Nucleus accumbens (tissue), 56 donors: ENCODE measurements at regions not wholly inside any gene's neighbourhood (a gene's known extent, or its start where the extent isn't known, plus 50 kb on each side); places are given as distances from the start of the nearest gene placed in this dataset.

Experiments used
- DNase-seq, 56 donors: peaks; one replicate each; lab custom pipeline; 2025; lab: John Stamatoyannopoulos, UW

DNA sequence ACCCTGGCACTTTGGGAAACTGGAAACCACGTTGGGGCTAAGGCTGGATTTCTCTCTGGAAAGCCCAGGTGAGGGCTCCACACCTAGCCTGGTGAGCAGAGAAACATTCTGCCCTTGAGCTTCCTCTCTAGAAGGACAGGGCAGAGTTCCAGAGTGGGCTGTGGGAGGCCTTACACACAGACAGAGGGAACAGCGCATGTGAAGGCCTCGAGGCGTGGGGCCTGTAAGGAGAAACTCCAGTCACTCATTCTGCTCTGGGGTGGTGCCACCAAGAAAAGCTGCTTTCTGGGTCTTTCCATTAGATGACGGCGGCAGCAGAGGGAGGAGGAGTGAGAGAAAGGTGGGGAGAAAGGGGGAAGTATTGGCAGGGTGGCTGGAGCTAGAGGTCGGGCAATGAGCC lies 183.1 kb downstream of the CHST1 start:
- DNase-seq: no peak

DNA sequence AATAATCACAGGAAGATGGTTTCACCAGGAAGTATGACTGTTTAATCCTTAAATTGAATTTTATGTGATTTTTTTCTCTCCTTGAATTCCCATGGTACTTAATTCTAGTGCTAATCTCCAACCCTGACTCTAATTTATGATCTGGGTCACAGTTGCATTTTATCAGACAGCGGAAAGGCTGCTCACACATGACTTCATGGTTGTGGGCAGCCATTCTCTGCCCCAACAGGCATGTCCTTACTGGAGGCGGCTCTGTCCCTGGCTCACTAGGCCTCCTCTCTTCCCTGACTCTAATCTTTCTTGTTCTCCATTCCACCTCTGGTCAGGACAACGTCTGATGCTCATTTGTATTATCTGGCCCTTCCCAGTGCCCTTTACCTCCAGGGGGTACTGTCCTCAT lies 184.4 kb downstream of the CHST1 start:
- no peak for DNase-seq

DNA sequence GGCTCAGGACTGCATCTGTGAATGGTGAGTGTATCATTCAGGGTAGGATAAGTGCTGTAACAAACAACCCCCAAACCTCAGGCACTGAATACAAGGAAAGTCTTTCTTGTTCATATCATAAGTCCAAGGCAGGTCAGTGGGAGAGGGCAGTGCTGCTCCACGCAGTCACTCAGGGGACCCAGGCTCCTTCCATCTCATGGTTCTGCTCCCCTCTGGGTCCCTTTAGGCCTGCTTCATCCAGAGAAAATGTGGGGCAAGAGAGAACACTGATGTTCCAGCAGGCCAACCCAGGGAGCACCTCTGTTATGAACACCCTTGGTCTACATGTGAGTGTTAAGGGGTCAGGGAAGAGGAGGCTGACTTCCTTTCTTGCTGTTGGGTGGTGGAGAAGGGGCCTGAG lies 187.8 kb downstream of the CHST1 start:
- DNase-seq: no peak

DNA sequence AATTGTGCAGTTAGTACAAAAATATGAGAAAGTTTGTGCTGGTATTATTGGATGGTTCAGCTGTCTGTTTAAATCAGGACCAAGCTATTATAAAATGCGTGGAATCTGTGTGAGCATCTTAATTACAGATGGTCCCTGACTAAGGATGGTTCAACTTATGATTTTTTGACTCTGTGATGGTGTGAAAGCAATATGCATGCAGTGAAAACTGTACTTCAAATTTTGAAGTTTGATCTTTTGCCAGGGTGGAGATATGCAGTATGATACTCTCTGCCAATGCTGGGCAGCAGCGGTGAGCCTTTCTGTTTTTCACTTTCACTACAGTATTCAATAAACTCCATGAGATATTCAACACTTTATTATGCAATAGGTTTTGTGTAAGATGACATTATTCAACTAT lies 189.3 kb downstream of the CHST1 start:
- no peak for DNase-seq

DNA sequence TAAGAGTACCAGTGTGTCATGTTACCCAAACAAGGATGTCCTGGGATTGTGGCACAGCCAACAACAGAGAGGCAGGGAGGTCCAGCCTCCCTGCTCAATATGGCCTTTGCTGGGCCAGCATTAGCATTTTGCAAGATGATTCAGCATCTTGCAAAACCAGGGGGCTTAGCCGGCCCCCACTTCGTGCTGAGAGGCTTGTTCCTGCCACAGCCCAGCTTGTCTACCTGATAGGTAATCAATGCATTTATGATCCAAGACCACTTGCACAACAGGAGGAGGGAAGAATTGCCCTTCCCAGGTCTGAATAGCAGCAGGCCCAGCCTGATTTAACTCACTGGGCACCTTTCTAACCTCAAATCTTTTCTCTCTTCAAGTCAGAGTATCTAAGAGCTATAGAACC lies 189.0 kb upstream of the SYT13 start:
- no peak for DNase-seq

DNA sequence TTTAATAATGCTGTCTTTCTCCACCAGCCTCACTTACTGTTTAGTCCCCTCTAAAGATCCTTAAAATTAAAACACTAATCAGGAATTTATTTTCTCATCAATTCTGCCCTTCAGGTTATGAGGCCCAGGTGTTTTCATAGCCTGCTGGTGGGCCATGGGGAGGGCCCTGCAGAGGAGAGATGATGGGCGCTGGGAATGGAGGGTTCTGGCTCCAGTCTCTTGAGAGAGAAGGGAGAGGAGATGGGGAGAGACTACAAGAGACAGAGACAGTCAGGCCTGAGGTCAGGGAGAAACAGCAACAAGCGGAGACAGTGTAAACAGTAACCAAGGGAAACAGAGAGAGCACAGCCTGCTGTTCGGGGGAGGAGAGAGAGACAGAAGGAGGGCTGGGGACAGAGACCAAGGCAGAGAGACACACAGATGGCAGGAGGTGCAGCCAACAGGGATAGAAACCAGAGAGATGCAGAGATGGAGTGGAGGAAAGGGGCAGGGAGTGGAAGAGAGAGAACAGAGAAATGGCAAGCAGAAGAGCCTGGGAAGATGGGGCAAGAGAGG lies 187.3 kb upstream of the SYT13 start:
- DNase-seq: no peak

DNA sequence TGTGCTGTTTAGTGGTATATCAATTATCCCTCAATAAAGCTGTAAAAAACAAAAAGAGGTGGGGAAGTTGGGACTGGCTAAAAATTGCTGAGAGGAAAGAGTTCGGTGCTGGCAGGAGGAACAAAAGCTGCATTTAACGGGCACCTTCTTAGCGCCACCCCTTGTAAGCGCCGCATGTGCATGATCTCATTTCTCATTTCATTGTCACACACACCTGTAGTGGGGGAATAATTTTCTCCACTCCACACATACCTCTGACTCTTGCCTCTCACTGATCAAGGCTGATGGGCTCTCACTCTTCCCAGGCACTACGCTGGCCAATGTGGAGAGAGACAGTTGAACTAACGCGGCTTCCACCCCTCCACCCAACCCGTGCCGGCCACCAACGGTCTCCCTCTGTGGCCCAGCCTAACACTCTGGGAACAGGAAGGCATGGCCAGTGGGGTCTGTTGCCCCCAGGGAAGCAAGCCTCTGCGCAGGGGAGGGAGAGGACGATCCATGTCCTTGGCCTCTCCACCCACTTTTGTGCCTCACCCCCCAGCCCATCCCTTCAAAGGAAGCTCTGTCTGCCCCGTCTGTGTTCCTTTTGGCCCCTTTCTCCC lies 186.7 kb upstream of the SYT13 start:
- no peak for DNase-seq

DNA sequence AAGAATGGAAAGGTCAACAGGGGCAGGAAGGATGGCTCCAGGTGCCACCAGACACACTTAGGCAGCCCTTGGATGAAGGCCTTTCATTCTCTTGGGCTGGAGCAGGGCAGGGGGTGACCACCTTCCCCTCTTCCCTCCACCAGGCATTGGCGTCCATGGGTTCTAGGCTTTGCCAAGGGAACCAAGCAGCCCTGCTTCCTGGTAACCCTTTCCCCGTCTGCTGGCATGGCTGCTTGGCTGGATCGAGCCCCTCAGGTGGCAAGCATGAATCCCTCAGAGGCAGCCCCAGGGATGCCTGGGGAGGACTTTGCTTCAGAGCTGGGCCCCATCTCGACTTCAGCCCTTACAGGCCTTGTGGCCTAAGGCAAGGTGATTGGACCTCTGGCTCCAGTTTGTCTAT lies 185.1 kb upstream of the SYT13 start:
- DNase-seq: no peak

DNA sequence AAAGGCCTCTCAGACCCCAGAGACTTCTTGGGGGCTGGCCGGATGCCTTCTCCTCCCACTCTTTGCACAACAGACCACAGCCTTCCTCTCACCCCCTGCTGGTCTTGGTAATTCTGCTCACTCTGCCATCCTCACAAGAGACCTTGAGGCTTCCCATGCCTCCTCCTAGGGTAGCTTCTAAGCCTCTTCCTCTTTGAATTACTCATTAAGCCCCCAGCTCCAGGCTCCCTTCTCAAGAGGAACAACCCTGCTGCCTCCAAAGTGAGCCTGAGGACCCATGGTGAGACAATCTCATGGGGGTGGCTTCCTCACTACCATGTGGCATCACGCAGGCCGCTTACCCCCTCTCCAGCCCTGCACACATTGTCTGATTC lies 184.6 kb upstream of the SYT13 start:
- no peak for DNase-seq

DNA sequence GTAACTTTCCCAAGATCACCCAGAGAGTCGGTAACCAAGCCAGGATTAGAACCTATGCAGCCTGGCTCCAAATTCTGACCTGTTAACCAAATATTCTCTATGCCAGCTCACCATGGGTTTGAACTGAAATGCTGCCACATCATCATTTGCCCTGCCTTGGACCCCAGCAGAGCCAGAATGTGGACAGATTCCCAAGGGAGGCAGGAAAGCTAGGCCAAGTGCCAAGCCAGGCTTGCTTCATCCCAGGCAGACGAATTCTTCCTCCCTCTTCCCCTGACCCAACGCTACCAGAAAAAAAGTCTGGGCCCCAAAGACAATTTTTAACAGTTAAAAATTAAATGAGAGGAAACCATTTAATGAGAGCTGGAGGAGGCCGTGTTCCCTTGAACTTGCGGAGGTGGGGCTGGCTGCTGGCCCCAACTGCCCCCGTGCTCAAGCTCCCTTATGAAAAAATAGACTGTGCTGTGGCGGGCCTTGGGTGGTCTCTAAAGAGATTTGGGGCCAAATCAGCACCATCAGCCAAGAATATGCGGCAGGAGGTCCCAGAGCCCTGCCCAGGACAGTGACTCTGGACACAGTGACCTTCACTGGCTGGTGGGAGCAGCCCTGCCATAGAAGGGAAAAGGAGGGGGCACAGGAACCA lies 184.1 kb upstream of the SYT13 start:
- DNase-seq: peak in 4 of 56 donors; percentile 2 to 18 (median 9)

DNA sequence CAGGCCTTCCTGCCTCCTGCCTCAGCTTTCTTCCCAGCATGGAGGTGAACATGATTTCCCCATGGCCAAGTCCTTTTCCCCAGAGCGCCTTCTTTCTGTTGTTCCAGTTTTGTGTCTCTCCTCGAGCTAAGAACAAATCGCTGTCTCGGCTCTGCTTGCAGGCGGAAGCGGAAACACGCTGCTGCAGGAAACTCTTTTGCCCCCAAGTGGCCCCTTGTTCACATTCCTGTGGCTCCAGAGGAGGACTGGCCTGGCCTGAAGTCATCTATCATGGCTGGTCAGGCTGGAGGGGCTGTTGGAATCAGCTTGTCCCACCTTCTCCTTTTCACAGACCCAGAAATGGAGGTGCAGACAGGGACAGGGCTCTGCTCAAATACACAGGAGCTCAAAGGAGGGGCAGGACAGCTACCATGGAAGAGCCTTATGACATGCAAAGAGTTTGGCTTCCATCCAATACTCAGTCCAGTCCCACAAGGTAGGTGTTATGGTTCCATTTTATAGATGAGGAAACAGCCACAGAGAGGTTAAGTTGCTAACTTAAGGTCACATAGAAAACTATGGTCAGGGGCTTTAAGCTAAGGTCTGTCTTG lies 182.2 kb upstream of the SYT13 start:
- no peak for DNase-seq

DNA sequence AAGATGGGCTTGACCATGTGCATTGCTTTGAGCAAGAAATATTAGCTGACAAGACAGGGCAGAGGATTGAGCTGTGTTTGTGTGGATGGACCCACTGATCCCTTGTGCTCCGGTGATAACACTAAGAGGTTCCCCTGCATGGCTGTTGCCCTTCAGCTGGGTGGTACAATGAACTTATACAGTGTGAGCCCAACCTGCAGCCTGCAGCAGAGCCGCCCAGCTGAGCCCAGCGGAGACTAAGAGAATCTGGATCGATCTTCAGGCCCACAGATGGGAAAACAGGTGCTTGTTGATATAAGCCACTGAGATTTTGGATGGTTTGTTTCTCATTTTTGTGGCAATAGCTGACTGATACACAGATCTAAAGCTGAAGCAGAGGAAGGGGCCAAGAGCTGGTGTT lies 177.4 kb upstream of the SYT13 start:
- DNase-seq: no peak

DNA sequence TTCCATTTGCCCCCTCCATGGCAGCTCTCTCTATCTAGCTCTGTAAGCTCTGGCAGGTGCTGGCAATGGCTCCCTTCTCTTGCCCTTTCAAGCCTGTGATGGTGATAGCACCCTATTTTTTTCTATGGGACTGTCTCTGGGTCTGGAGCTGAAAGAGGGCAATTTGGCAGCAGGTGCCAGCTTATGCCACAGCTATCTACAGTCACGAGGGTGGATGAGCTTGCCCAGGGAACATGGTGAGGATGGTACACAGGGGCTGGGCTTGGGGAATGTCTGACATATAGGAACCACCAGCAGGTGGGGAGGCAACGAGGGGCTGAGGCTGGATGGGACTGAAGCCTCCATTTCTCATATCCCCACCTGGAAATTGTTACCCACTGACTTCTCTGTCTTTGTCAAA lies 175.4 kb upstream of the SYT13 start:
- no peak for DNase-seq

DNA sequence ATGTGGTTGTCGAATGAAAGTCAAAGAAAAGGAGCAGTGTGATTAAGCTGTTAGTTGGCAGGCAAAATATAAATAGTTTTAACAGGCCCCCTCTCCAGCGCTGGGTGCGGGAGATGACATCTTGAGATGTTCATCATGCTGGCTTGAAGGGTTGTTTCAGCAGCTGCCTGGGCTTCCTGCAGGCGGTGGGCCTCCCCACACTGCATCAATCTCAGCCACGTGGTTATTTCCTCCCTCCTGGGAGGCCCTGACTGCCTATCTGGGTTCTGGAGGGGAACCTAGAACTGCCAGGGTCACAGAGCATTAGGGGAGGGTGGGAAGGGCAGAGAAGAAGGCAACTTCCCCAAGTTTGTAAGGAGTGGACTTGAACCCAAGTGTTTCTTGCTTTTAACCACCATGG lies 173.3 kb upstream of the SYT13 start:
- no peak for DNase-seq

DNA sequence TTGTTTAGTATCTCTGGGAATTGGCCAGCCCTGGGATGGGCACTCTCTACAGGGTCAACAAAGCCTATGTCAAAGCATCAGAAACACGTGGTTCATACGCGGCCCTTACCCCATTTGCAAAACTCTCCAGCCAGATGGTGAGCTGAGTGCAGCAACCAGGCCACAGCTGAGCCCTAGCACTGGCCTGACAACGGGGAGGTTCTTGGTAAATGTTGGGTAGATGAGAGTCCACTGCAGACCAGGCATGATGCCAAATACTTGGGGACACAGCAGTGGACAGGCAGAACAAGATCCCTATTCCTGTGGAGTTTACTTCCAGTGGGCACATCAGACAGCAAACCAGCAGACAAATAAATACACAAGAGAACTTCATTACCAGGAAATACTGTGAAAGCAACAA lies 172.1 kb upstream of the SYT13 start:
- no peak for DNase-seq

DNA sequence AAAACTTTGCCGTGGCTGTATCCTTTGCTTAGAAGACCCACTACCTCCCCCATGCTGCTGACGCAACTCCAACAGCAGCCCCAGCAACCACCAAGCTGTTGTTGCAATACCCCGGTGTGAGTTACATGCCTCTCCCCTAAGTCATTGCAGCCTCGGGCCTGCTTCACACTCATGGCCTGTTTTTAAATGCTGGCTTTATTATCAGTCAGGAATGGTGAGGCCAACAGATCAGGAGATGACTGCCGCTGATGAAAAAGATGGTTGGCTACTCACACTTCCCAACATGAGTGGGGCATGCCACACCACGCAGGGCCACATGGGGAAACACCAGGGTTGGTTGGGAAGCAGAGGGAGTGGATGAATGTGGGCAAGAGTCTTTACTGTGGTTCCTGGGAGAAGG lies 171.5 kb upstream of the SYT13 start:
- no peak for DNase-seq

DNA sequence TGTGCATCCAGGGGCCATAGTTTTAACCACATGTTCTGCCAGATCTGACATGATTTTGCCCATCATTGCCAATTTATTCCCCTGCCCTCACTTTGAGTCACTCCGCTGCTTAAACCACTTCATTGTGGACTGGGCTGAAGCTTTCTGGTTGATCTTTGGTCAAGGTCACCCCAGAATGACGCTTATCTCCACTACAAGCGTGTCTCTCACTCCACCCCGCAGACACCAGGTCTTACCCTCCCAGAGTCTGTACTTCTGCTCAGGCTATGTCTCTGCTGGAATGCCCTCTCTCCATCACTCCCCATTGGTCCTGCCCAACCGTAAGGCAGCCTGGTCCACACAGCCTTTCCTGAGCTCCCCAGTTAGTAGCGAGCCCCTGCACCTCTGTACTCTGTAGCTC lies 170.5 kb upstream of the SYT13 start:
- no peak for DNase-seq

DNA sequence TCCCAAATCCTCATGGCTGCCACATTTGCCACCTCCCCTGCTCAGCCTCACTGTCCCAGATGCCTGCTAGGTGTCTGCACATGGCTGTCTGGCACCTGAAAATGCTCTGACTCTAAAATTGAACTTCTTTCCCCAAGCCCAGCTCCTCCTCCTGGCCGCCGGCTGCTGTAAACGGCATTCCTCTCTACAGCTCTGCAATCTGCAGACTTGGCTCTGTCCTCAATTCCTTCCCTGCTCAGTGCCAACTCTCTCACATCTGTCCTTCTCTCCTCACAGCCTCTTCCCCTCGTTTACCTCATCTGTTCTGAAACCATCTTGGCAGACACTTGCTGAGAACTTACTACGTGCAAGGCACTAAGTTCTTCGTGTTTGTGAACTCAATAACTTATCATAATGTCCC lies 169.4 kb upstream of the SYT13 start:
- DNase-seq: no peak

DNA sequence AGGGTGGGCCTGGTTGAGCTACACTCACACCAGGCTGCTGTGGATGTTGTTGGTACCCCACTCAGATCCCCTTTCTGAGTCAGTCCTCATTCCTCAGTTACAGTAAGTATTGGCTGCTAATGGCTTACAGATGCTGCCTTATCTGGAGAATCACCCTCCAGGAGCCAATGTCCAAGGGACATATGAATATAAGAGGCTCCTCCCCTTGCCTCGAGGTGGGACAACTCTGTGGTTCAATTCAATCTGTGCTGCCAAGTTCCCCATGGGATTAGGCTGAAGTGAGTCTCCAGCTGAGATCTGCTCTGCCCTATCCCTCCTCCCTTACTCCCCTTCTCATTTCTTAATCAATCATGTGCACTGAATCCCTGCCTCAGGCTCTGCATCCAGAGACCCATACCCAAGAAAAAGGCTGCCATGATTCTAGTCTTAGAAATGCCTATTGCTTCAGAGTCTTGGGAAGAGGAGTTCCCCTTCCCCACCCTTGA lies 168.8 kb upstream of the SYT13 start:
- no peak for DNase-seq

DNA sequence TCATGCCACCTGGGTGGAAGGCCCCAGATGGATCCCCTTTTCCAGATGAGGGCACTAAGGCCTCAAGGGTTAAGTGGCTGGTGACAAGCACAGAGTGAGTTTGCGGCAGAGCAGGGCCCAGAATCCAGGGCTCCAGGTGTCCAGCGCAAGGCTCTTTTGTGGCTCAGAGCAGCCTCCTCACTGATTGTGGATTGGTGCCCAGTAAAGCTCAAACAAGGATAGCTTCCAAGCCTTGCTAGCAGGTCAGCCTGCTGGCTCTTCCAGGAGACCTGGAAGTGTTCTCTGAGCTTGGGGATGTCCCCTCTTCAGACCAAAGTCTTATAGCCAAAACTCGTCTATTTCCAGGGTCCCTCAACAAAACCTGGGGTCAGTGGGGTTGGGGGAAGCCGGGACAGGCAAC lies 167.6 kb upstream of the SYT13 start:
- no peak for DNase-seq

DNA sequence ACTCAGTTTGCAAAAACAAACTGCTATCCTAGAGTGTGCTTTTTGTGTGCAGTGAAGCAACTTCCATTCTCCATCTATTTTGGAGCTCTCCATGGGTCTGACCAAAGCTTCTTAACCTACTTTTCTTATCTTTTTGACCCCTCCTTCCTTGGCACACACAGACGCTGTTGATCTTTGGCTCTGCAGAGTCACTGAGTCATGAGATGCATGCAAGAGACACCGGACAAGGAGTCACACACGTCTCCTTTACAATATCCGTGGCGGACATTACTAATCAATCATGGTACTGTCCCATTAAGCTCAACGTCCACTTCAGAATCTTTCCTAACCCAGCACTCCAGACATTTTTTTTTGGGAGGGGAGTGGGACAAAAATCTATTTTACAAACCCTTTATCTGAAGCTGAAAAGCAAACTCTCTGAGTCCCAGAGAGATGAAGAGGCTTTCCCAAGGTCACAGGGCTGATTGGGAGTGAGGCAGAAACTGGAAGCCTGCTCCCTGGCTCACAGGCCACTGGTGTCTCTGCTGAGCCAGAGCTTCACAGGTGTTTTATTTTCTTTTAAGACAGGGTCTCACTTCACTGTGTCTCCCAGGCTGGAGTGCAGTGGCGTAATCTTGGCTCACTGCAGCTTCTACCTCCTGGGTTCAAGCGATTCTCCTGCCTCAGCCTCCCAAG lies 165.8 kb upstream of the SYT13 start:
- no peak for DNase-seq

DNA sequence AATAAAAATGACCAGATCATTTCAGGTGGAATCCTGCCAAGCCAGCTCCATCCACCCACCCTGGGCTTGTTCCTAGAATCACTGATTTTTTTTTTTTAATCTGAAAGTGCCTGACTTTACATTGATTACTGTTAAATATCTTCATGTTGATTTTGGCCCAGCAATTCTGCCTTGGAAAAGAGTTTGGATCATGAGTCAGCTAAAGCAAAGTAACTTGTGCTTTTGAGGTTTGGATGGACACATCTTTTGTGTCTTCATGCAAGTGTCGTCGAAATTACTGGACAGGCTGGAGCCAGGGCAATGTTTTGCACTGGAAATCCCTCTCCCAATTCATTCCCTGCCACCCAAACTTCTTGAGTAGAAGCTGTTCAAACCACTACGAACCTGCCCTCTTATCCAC lies 164.0 kb upstream of the SYT13 start:
- no peak for DNase-seq
